GM23338 (cell line): ENCODE measurements at regions not wholly inside any gene's neighbourhood (a gene's known extent, or its start where the extent isn't known, plus 50 kb on each side); places are given as distances from the start of the nearest gene placed in this dataset.

Experiments used
- ATAC-seq: fragments of 200-7000 bp; cut with Tn5 transposase; 3 replicates; pipeline ENCODE4 v1.9.1; 2020
- DNase-seq: peaks from one replicate; pipeline ENCODE4 v3.0.0-alpha.2; 2015; ENCODE audit warnings: low spot score
- H2AFZ ChIP-seq: fragments of 200-600 bp; sonication (generic); 2 replicates; pipeline ENCODE4 v1.8.0; 2016; ENCODE audit warnings: antibody characterized with exemption, mild to moderate bottlenecking, moderate library complexity
- H3F3A ChIP-seq: fragments of 200-600 bp; sonication (generic); replicated peaks from 2 replicates; pipeline ENCODE4 v1.8.0; 2017; ENCODE audit warnings: antibody characterized with exemption, mixed run types, low read depth
- H3K27ac ChIP-seq: fragments of 200-600 bp; sonication (generic); 2 replicates; pipeline ENCODE4 v1.6.1; 2016; ENCODE audit warnings: low read depth
- H3K27me3 ChIP-seq: fragments of 200-600 bp; sonication (generic); 2 replicates; pipeline ENCODE4 v1.8.0; 2016; ENCODE audit warnings: mild to moderate bottlenecking, mixed run types, moderate library complexity; ENCODE audit not compliant: insufficient read depth
- H3K36me3 ChIP-seq: fragments of 200-600 bp; sonication (generic); 2 replicates; pipeline ENCODE4 v1.8.0; 2016; ENCODE audit warnings: mild to moderate bottlenecking; ENCODE audit not compliant: insufficient read depth
- H3K4me1 ChIP-seq: fragments of 200-600 bp; sonication (generic); 2 replicates; pipeline ENCODE4 v1.8.0; 2016; ENCODE audit warnings: mild to moderate bottlenecking, moderate library complexity; ENCODE audit not compliant: insufficient read depth
- H3K4me2 ChIP-seq: fragments of 200-600 bp; sonication (generic); 2 replicates; pipeline ENCODE4 v1.7.1; 2017; ENCODE audit warnings: mixed run types
- H3K4me3 ChIP-seq: fragments of 200-600 bp; sonication (generic); 2 replicates; pipeline ENCODE4 v1.6.1; 2016; ENCODE audit warnings: mixed run types
- H3K79me2 ChIP-seq: fragments of 200-600 bp; sonication (generic); replicated peaks from 2 replicates; pipeline ENCODE4 v1.8.0; 2017; ENCODE audit warnings: mild to moderate bottlenecking; ENCODE audit not compliant: insufficient read depth
- H3K9me2 ChIP-seq: fragments of 200-600 bp; sonication (generic); 2 replicates; pipeline ENCODE4 v1.8.0; 2017; ENCODE audit not compliant: insufficient read depth
- H4K20me1 ChIP-seq: fragments of 200-600 bp; sonication (generic); replicated peaks from 2 replicates; pipeline ENCODE4 v1.8.0; 2017; ENCODE audit warnings: mild to moderate bottlenecking; ENCODE audit not compliant: insufficient read depth
- H3K27ac Mint-ChIP-seq: 2 replicates; pipeline ENCODE4 v1.8.0; 2020; ENCODE audit warnings: inconsistent platforms, mild to moderate bottlenecking, moderate library complexity, mixed read lengths
- H3K27me3 Mint-ChIP-seq: 3 replicates; pipeline ENCODE4 v1.8.0; 2022; ENCODE audit warnings: low read depth, mild to moderate bottlenecking, moderate library complexity, mixed read lengths, inconsistent platforms; ENCODE audit not compliant: insufficient read depth, poor library complexity
- H3K36me3 Mint-ChIP-seq: 3 replicates; pipeline ENCODE4 v1.8.0; 2021; ENCODE audit warnings: low read depth, mild to moderate bottlenecking, inconsistent platforms, moderate library complexity, mixed read lengths
- H3K4me1 Mint-ChIP-seq: 3 replicates; pipeline ENCODE4 v1.8.0; 2020; ENCODE audit warnings: mild to moderate bottlenecking, inconsistent platforms, mixed read lengths
- H3K4me3 Mint-ChIP-seq: 3 replicates; pipeline ENCODE4 v1.8.0; 2021; ENCODE audit warnings: moderate library complexity, mild to moderate bottlenecking, inconsistent platforms, mixed read lengths
- H3K9me3 Mint-ChIP-seq: 3 replicates; pipeline ENCODE4 v1.8.0; 2020; ENCODE audit warnings: moderate library complexity, mild to moderate bottlenecking, inconsistent platforms, mixed read lengths
- CREB1 ChIP-seq: fragments of 250-450 bp; sonication (Bioruptor Pico); IDR thresholded peaks from 2 replicates; pipeline ENCODE4 v1.5.0; 2020; ENCODE audit warnings: low read depth, mild to moderate bottlenecking, moderate library complexity
- EZH2 ChIP-seq: fragments of 200-600 bp; sonication (generic); IDR thresholded peaks from one replicate; pipeline ENCODE4 v1.8.0; 2017; ENCODE audit warnings: antibody characterized with exemption, mild to moderate bottlenecking, low read depth; ENCODE audit not compliant: unreplicated experiment
- EZH2phosphoT487 ChIP-seq: fragments of 200-600 bp; sonication (generic); IDR thresholded peaks from one replicate; pipeline ENCODE4 v1.8.1; 2018; ENCODE audit warnings: antibody characterized with exemption; ENCODE audit not compliant: unreplicated experiment
- NANOG ChIP-seq: IDR thresholded peaks from 2 replicates; pipeline ENCODE4 v1.6.1; 2016; ENCODE audit warnings: antibody characterized with exemption, borderline replicate concordance
- POLR2AphosphoS5 ChIP-seq: IDR thresholded peaks from 2 replicates; pipeline ENCODE4 v1.6.1; 2016; ENCODE audit warnings: antibody characterized with exemption, low read depth
- REST ChIP-seq: IDR thresholded peaks from one replicate; pipeline ENCODE4 v1.6.1; 2018; ENCODE audit warnings: antibody characterized with exemption; ENCODE audit not compliant: unreplicated experiment
- STAT1 ChIP-seq: IDR thresholded peaks from one replicate; pipeline ENCODE4 v1.6.1; 2016; ENCODE audit warnings: antibody characterized with exemption; ENCODE audit not compliant: unreplicated experiment
- ZNF114 ChIP-seq: fragments of 250-450 bp; sonication (Bioruptor Pico); IDR thresholded peaks from 2 replicates; pipeline ENCODE4 v1.5.0; 2020; ENCODE audit warnings: mild to moderate bottlenecking, moderate library complexity
- ZNF331 ChIP-seq: fragments of 250-450 bp; sonication (Bioruptor Pico); IDR thresholded peaks from 2 replicates; pipeline ENCODE4 v1.5.0; 2020; ENCODE audit warnings: low read depth, mild to moderate bottlenecking, moderate library complexity
- ZNF462 ChIP-seq: fragments of 250-450 bp; sonication (Bioruptor Pico); IDR thresholded peaks from 2 replicates; pipeline ENCODE4 v1.5.0; 2020; ENCODE audit warnings: mild to moderate bottlenecking, moderate library complexity
- TF ChIP-seq, protein P1 (sequence below): IDR thresholded peaks from 2 replicates; pipeline ENCODE4 v1.6.1; 2016; ENCODE audit warnings: antibody characterized with exemption
- TF ChIP-seq, protein P2 (sequence below), 2 experiments: fragments of 200-600 bp in 1 of 2; sonication (generic) in 1 of 2; conservative IDR thresholded peaks; 2 replicates each; pipeline versions ENCODE4 v1.5.1 to v1.6.1; 2016 to 2017; ENCODE audit warnings: antibody characterized with exemption in 2 of 2, low read depth in 2 of 2, mild to moderate bottlenecking in 2 of 2, moderate library complexity in 1 of 2

GRCh38 chr15:97483232-97483631 lies 477.3 kb upstream of the ARRDC4 start:
- no peaks in the 10 kb centered on the region for H3K27me3 Mint-ChIP-seq

More at GRCh38 chr15:97483232-97483631, 477.3 kb upstream of the ARRDC4 start:
- Histone ChIP-seq H3K4me2 (no peak overlapping the region), H4K20me1 (no peaks in the 10 kb centered on the region), H3K27me3 (no peaks in the 10 kb centered on the region), H3K4me1 (no peaks in the 10 kb centered on the region), H3F3A (no peaks in the 10 kb centered on the region), H2AFZ (no peak overlapping the region), H3K4me3 (no peak overlapping the region), H3K36me3 (no peaks in the 10 kb centered on the region), H3K9me2 (no peaks in the 10 kb centered on the region), H3K27ac (no peak overlapping the region), H3K79me2 (no peaks in the 10 kb centered on the region)
- 0 out of 3 replicates have a peak, but pooled peaks cover 2% of the 10 kb centered on the region for H3K36me3 Mint-ChIP-seq
- H3K4me1 Mint-ChIP-seq, result no peaks in the 10 kb centered on the region
- ATAC-seq, result no peak
- H3K4me3 Mint-ChIP-seq, result no peak overlapping the region
- TF ChIP-seq, protein P1, sequence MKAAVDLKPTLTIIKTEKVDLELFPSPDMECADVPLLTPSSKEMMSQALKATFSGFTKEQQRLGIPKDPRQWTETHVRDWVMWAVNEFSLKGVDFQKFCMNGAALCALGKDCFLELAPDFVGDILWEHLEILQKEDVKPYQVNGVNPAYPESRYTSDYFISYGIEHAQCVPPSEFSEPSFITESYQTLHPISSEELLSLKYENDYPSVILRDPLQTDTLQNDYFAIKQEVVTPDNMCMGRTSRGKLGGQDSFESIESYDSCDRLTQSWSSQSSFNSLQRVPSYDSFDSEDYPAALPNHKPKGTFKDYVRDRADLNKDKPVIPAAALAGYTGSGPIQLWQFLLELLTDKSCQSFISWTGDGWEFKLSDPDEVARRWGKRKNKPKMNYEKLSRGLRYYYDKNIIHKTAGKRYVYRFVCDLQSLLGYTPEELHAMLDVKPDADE, result no peak
- no peak for TF ChIP-seq REST
- no peak for TF ChIP-seq NANOG
- TF ChIP-seq ZNF331 (CRISPR knock-in tag), result no peak
- no peak for TF ChIP-seq EZH2phosphoT487
- TF ChIP-seq ZNF114, result no peak
- TF ChIP-seq STAT1, result no peak
- TF ChIP-seq, protein P2, sequence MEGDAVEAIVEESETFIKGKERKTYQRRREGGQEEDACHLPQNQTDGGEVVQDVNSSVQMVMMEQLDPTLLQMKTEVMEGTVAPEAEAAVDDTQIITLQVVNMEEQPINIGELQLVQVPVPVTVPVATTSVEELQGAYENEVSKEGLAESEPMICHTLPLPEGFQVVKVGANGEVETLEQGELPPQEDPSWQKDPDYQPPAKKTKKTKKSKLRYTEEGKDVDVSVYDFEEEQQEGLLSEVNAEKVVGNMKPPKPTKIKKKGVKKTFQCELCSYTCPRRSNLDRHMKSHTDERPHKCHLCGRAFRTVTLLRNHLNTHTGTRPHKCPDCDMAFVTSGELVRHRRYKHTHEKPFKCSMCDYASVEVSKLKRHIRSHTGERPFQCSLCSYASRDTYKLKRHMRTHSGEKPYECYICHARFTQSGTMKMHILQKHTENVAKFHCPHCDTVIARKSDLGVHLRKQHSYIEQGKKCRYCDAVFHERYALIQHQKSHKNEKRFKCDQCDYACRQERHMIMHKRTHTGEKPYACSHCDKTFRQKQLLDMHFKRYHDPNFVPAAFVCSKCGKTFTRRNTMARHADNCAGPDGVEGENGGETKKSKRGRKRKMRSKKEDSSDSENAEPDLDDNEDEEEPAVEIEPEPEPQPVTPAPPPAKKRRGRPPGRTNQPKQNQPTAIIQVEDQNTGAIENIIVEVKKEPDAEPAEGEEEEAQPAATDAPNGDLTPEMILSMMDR (conservative IDR thresholded peaks at IDR 0.05; ENCODE audit: low read depth in 2 of 2), result no peak
- no peak for TF ChIP-seq CREB1 (CRISPR knock-in tag)
- TF ChIP-seq EZH2, result no peak
- no peak for TF ChIP-seq ZNF462
- TF ChIP-seq POLR2AphosphoS5, result no peak
- DNase-seq, result no peak
- H3K9me3 Mint-ChIP-seq, result peaks cover 6% of the 10 kb centered on the region; the same call in 2 of the 3 replicates
- no peak overlapping the region for H3K27ac Mint-ChIP-seq
